Loucy (cell line): ENCODE measurements at regions not wholly inside any gene's neighbourhood (a gene's known extent, or its start where the extent isn't known, plus 50 kb on each side); places are given as distances from the start of the nearest gene placed in this dataset.

Source experiments
- H2AFZ ChIP-seq: fragments of 200-600 bp; sonication (generic); 2 replicates; pipeline ENCODE4 v1.6.0; 2016; ENCODE audit warnings: antibody characterized with exemption, mild to moderate bottlenecking, low read length, moderate library complexity
- H3F3A ChIP-seq: fragments of 200-600 bp; 2 replicates; pipeline ENCODE4 v1.6.0; 2016; ENCODE audit warnings: antibody characterized with exemption, low read depth, mild to moderate bottlenecking
- H3K27me3 ChIP-seq: fragments of 200-600 bp; sonication (generic); 2 replicates; pipeline ENCODE4 v1.6.1; 2014; ENCODE audit warnings: low read length, mild to moderate bottlenecking; ENCODE audit not compliant: insufficient read depth, poor library complexity, severe bottlenecking
- H3K36me3 ChIP-seq: fragments of 200-600 bp; sonication (generic); 2 replicates; pipeline ENCODE4 v1.6.1; 2016; ENCODE audit warnings: low read length; ENCODE audit not compliant: insufficient read depth
- H3K4me1 ChIP-seq: fragments of 200-600 bp; sonication (generic); 2 replicates; pipeline ENCODE4 v1.5.1; 2014; ENCODE audit warnings: low read length, mild to moderate bottlenecking; ENCODE audit not compliant: insufficient read depth, poor library complexity, severe bottlenecking
- H3K4me2 ChIP-seq: fragments of 200-600 bp; sonication (generic); 2 replicates; pipeline ENCODE4 v1.6.0; 2014; ENCODE audit warnings: antibody characterized with exemption, low read length, low read depth, mild to moderate bottlenecking; ENCODE audit not compliant: poor library complexity, severe bottlenecking
- H3K4me3 ChIP-seq: fragments of 200-600 bp; sonication (generic); 2 replicates; pipeline ENCODE4 v1.5.1; 2014; ENCODE audit warnings: low read length, mild to moderate bottlenecking, mixed read lengths; ENCODE audit not compliant: poor library complexity, severe bottlenecking
- H3K79me2 ChIP-seq: fragments of 200-600 bp; sonication (generic); 2 replicates; pipeline ENCODE4 v1.6.1; 2014; ENCODE audit warnings: low read length; ENCODE audit not compliant: insufficient read depth
- H3K9ac ChIP-seq: fragments of 200-600 bp; sonication (generic); 2 replicates; pipeline ENCODE4 v1.6.0; 2014; ENCODE audit warnings: mild to moderate bottlenecking, low read depth, low read length, moderate library complexity; ENCODE audit not compliant: poor library complexity, severe bottlenecking
- H3K9me2 ChIP-seq: fragments of 200-600 bp; sonication (generic); replicated peaks from 2 replicates; pipeline ENCODE4 v1.6.1; 2016; ENCODE audit warnings: low read depth, low read length, mixed read lengths
- H3K9me3 ChIP-seq: fragments of 200-600 bp; sonication (generic); 2 replicates; pipeline ENCODE4 v1.6.1; 2014; ENCODE audit warnings: mild to moderate bottlenecking, antibody characterized with exemption, low read length, low read depth; ENCODE audit not compliant: insufficient read depth
- H4K20me1 ChIP-seq: fragments of 200-600 bp; sonication (generic); 2 replicates; pipeline ENCODE4 v1.6.0; 2014; ENCODE audit warnings: antibody characterized with exemption, low read length, mild to moderate bottlenecking; ENCODE audit not compliant: insufficient read depth, poor library complexity, severe bottlenecking
- CTCF ChIP-seq: fragments of 200-600 bp; sonication (generic); conservative IDR thresholded peaks from 2 replicates; pipeline ENCODE4 v1.5.1; 2014; ENCODE audit warnings: mild to moderate bottlenecking, antibody characterized with exemption, low read length
- EZH2phosphoT487 ChIP-seq: fragments of 200-600 bp; IDR thresholded peaks from 2 replicates; pipeline ENCODE4 v1.6.1; 2018; ENCODE audit warnings: antibody characterized with exemption, mild to moderate bottlenecking, moderate library complexity, borderline replicate concordance

- H3K4me3 ChIP-seq = no peak overlapping the region
- H3K27me3 ChIP-seq = no peaks in the 10 kb centered on the region
- no peak overlapping the region for H2AFZ ChIP-seq
- no peaks in the 10 kb centered on the region for H3K36me3 ChIP-seq
- H3K9me3 ChIP-seq = no peaks in the 10 kb centered on the region
- H3K9me2 ChIP-seq = no peaks in the 10 kb centered on the region
- TF ChIP-seq CTCF (no peak), EZH2phosphoT487 (no peak)
- H3K9ac ChIP-seq = no peak overlapping the region
- 0 out of 2 replicates have a peak, but pooled peaks cover 4% of the 10 kb centered on the region for H3F3A ChIP-seq
- H3K4me1 ChIP-seq = peaks cover 44% of the 10 kb centered on the region
- H3K4me2 ChIP-seq = no peak overlapping the region
- no peaks in the 10 kb centered on the region for H3K79me2 ChIP-seq
- H4K20me1 ChIP-seq = no peaks in the 10 kb centered on the region
Observed at GRCh38 chr5:87125766-87126165, 141.9 kb upstream of the RASA1 start.

DNA sequence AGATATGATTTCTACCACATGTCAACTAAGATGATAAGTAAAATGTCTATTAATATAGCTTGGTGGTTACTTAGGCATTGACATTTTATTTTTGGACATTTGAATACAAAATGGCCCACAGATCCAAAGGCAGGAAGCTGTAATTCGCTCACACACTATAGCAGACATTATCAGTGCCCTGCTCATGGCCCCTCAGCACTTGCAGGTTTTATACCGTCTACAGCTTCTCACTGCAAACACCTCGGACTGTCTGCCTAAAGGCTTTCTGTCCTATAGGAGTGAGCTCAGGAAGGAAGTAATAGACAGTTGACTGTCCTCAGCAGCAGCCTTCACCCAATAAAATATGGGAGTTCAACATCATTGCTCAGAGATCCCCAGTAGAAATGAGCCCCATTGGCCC lies 140.8 kb upstream of the RASA1 start:
- Histone ChIP-seq H3K9ac (no peak overlapping the region), H3F3A (no peaks in the 10 kb centered on the region)

DNA sequence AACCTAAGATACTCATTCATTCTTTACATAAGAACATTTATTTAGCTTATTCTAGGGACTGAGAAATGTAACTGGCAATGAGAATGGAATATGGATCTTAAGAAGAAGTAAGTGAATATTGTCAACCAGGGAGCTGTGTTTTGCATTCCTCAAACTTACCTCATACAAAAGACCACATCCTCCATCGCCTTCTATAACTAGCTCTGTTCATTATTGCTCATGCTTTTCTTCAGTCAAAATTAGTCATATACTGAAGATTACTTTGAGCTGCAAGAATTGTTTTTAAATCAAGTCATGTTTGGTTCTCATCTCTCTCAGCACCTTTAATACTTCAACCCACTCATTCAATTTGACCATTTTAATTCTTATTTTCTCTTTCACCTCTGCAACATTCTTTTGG lies 140.3 kb upstream of the RASA1 start:
- Histone ChIP-seq H4K20me1 (no peaks in the 10 kb centered on the region), H3K36me3 (no peaks in the 10 kb centered on the region), H3K9me3 (no peaks in the 10 kb centered on the region), H3K9me2 (no peaks in the 10 kb centered on the region), H3K4me1 (peaks cover 27% of the 10 kb centered on the region), H3K4me2 (peak overlapping the region; percentile 12), H3K27me3 (no peaks in the 10 kb centered on the region), H3K79me2 (no peaks in the 10 kb centered on the region), H3K4me3 (no peak overlapping the region), H3F3A (no peaks in the 10 kb centered on the region), H2AFZ (peak overlapping the region; percentile 54; the same call in 1 of the 2 replicates), H3K9ac (no peak overlapping the region)
- TF ChIP-seq EZH2phosphoT487 = no peak
- TF ChIP-seq CTCF = no peak

More for the DNA sequence above, 140.8 kb upstream of the RASA1 start:
- Histone ChIP-seq H3K79me2 (no peaks in the 10 kb centered on the region), H3K4me1 (peaks cover 33% of the 10 kb centered on the region), H3K9me2 (no peaks in the 10 kb centered on the region), H3K4me2 (peak overlapping the region; percentile 12), H2AFZ (peak overlapping the region; percentile 54; the same call in 1 of the 2 replicates), H3K9me3 (no peaks in the 10 kb centered on the region), H3K36me3 (no peaks in the 10 kb centered on the region), H3K4me3 (peak overlapping the region; percentile 18), H4K20me1 (no peaks in the 10 kb centered on the region), H3K27me3 (no peaks in the 10 kb centered on the region)
- no peak for TF ChIP-seq EZH2phosphoT487
- TF ChIP-seq CTCF = no peak
